DND-41 (cell line): ENCODE measurements at regions not wholly inside any gene's neighbourhood (a gene's known extent, or its start where the extent isn't known, plus 50 kb on each side); places are given as distances from the start of the nearest gene placed in this dataset.

Experiments
- CTCF ChIP-seq: IDR thresholded peaks from 2 replicates; pipeline ENCODE4 v1.5.1; 2012; ENCODE audit warnings: borderline replicate concordance, low read length, moderate library complexity, mild to moderate bottlenecking; ENCODE audit not compliant: poor library complexity, severe bottlenecking; ENCODE audit errors: extremely low read depth
- EZH2 ChIP-seq: IDR thresholded peaks from 3 replicates; pipeline ENCODE4 v1.6.1; 2012; ENCODE audit warnings: borderline replicate concordance, low read depth, mild to moderate bottlenecking, moderate library complexity, low read length, inconsistent platforms; ENCODE audit not compliant: severe bottlenecking

GRCh38 chr16:77041468-77041867 lies 149.5 kb upstream of the MON1B start:
- no peak for TF ChIP-seq CTCF
- TF ChIP-seq EZH2 = no peak
